ENCODE measurements at regions not wholly inside any gene's neighbourhood (a gene's known extent, or its start where the extent isn't known, plus 50 kb on each side); places are given as distances from the start of the nearest gene placed in this dataset.

DNA sequence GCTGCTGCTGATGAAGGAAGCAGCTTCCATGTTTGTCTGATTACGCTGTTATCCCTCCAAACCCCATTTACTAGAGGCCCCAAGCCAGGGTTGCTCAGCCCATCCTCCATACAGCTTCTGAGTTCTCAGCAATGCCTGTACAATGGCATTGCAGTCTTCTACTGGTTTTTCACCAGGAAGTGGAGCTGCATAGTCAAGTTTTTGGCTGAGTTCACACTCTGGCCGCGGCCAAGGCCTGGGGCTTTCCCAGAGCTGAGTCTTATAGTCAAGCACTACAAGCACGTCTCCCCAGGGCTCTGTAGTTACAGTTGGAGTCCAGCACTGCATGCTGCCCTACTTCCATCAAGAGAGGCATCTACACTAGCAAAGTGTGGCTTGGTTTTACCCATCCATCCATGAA, 182.5 kb downstream of the POU4F1 start:
- H3K36me3 Mint-ChIP-seq (ENCODE audit: low read depth), result no peaks in the 10 kb centered on the region
- H3K4me1 Mint-ChIP-seq, result no peaks in the 10 kb centered on the region
- H3K27ac Mint-ChIP-seq, result no peak overlapping the region
- no peaks in the 10 kb centered on the region for H3K9me3 Mint-ChIP-seq
- TF ChIP-seq, protein P1, sequence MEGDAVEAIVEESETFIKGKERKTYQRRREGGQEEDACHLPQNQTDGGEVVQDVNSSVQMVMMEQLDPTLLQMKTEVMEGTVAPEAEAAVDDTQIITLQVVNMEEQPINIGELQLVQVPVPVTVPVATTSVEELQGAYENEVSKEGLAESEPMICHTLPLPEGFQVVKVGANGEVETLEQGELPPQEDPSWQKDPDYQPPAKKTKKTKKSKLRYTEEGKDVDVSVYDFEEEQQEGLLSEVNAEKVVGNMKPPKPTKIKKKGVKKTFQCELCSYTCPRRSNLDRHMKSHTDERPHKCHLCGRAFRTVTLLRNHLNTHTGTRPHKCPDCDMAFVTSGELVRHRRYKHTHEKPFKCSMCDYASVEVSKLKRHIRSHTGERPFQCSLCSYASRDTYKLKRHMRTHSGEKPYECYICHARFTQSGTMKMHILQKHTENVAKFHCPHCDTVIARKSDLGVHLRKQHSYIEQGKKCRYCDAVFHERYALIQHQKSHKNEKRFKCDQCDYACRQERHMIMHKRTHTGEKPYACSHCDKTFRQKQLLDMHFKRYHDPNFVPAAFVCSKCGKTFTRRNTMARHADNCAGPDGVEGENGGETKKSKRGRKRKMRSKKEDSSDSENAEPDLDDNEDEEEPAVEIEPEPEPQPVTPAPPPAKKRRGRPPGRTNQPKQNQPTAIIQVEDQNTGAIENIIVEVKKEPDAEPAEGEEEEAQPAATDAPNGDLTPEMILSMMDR (IDR thresholded peaks at IDR 0.05; ENCODE audit: unreplicated experiment in 3 of 3), result no peak
- H3K4me3 Mint-ChIP-seq, result no peak overlapping the region
- H3K27me3 Mint-ChIP-seq (ENCODE audit: low read depth), result no peaks in the 10 kb centered on the region

DNA sequence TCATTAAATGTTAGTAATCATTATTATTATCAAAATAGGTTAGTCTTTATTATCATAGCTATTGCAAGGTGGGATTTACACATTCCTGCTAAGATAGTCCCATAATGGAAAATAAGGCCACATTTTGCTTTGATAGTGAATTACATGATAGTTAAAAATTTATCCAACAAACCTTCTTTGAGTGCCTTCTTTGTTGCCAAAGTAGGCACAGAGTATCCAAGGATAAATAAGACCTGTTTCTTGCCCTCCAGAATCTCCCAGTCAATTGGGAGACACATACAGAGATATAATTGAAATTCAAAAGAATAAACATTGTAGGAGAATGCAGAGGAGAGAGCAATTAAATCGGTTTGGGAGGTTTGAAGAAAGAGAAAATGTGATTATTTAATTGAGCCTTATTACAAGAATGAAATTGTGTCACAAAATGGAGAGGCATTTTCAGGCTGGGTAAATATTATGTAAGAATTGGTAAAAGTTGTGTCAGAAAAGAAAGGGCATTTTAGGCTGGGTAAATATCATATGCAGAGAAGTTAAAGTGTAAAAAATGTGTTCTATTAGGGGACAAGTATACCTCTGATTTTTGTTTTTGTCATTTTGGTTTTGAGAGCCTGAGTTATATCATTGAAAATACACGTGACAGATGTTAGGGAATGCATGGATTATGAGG, 189.3 kb downstream of the POU4F1 start:
- Mint-ChIP-seq H3K9me3 (no peaks in the 10 kb centered on the region), H3K4me1 (peaks cover 3% of the 10 kb centered on the region), H3K4me3 (no peak overlapping the region), H3K36me3 (ENCODE audit: low read depth) (no peaks in the 10 kb centered on the region), H3K27ac (no peak overlapping the region), H3K27me3 (ENCODE audit: low read depth) (no peaks in the 10 kb centered on the region)
- TF ChIP-seq, protein P1 (IDR thresholded peaks at IDR 0.05; ENCODE audit: unreplicated experiment in 3 of 3), result no peak

DNA sequence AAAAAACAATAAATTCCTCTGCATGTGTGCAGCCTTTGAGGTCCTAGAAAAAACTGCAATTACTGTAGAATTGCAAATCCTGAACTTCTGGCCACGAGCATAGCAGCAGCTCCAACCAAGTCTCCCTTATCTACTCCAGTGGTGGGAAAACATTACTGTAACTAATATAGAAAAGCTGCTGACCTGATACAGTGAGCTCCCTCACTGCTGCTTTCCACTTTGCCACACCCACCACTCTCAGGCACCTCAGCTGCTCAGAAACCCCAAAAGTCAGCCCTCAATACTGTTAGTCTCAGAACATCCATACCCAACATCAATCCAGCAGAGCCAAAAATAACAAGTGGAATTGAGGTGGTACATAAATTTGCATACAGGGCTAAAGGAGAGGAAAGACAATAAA, 192.5 kb downstream of the POU4F1 start:
- no peak overlapping the region for H3K27ac Mint-ChIP-seq
- H3K9me3 Mint-ChIP-seq, result no peaks in the 10 kb centered on the region
- no peak overlapping the region for H3K4me3 Mint-ChIP-seq
- TF ChIP-seq, protein P1 (IDR thresholded peaks at IDR 0.05; ENCODE audit: unreplicated experiment in 3 of 3), result no peak
- no peaks in the 10 kb centered on the region for H3K27me3 Mint-ChIP-seq (ENCODE audit: low read depth)
- peaks cover 3% of the 10 kb centered on the region for H3K4me1 Mint-ChIP-seq
- H3K36me3 Mint-ChIP-seq (ENCODE audit: low read depth), result no peaks in the 10 kb centered on the region

DNA sequence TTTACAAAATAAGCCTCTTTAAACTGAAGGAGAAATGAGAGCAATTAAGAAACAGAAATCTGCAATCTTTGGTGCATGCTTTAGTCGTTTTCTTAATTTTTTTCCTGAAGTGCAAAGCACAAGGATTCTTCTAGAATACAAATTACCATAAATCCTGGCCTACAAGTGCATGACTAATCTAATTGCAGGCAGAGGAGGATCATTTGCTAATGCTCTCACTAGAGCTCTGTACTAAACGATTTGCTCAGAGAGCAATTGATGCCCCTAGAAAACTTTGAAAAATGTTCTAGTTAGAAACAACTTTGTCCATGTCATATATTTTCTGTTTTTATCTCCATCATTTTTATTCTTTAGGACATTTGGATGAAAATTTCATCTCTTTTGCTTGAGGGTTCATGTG, 193.2 kb downstream of the POU4F1 start:
- Mint-ChIP-seq H3K27me3 (ENCODE audit: low read depth) (no peaks in the 10 kb centered on the region), H3K4me1 (peaks cover 3% of the 10 kb centered on the region), H3K9me3 (no peaks in the 10 kb centered on the region), H3K36me3 (ENCODE audit: low read depth) (no peaks in the 10 kb centered on the region), H3K4me3 (no peak overlapping the region), H3K27ac (no peak overlapping the region)
- TF ChIP-seq, protein P1 (IDR thresholded peaks at IDR 0.05; ENCODE audit: unreplicated experiment in 3 of 3), result no peak

GRCh38 chr13:78409172-78409571, 194.2 kb downstream of the POU4F1 start:
- Mint-ChIP-seq H3K27me3 (ENCODE audit: low read depth) (no peaks in the 10 kb centered on the region), H3K27ac (no peak overlapping the region), H3K4me3 (no peak overlapping the region), H3K4me1 (peaks cover 3% of the 10 kb centered on the region), H3K36me3 (ENCODE audit: low read depth) (no peaks in the 10 kb centered on the region), H3K9me3 (no peaks in the 10 kb centered on the region)
- TF ChIP-seq, protein P1 (IDR thresholded peaks at IDR 0.05; ENCODE audit: unreplicated experiment in 3 of 3), result no peak

DNA sequence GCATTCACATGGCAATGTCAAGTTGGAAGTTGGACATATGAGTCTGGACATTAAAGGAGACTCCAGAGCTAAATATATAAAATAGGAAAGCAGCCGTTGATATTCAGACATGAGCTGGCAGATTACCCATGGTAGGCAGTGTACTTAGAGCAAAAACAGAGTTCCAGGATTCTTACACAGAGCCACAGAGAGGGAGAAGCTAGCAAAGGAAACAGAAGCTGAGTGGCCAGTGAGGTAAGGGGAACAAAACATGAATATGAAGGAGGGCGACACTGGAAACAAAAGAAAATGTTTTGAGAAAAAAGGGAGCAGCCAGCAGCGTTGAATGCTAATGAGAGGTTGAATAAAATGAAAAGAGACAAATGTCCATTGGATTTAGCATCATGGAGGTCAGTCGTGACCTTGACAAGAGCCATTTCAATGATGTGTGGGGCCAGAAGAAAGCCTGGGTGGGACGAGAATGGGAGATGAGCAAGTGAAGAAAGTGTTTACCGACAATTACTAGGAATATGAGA, 198.4 kb downstream of the POU4F1 start:
- Mint-ChIP-seq H3K27me3 (ENCODE audit: low read depth) (no peaks in the 10 kb centered on the region), H3K36me3 (ENCODE audit: low read depth) (no peaks in the 10 kb centered on the region)

More for the DNA sequence above, 198.4 kb downstream of the POU4F1 start:
- Mint-ChIP-seq H3K4me3 (no peak overlapping the region), H3K9me3 (no peaks in the 10 kb centered on the region), H3K4me1 (peaks cover 3% of the 10 kb centered on the region), H3K27ac (no peak overlapping the region)
- TF ChIP-seq, protein P1 (IDR thresholded peaks at IDR 0.05; ENCODE audit: unreplicated experiment in 3 of 3), result no peak

Measured in nephron (organoid).